Anterior cingulate cortex (tissue), 58 donors: ENCODE measurements at regions not wholly inside any gene's neighbourhood (a gene's known extent, or its start where the extent isn't known, plus 50 kb on each side); places are given as distances from the start of the nearest gene placed in this dataset.
"Not testable (repeated sequence)": the region's sequence is repeated elsewhere in the genome, so short reads cannot be mapped to it uniquely, and the experiment has no call there.

Experiments
- DNase-seq, 58 donors: peaks; one replicate each; lab custom pipeline; 2025; lab: John Stamatoyannopoulos, UW

DNA sequence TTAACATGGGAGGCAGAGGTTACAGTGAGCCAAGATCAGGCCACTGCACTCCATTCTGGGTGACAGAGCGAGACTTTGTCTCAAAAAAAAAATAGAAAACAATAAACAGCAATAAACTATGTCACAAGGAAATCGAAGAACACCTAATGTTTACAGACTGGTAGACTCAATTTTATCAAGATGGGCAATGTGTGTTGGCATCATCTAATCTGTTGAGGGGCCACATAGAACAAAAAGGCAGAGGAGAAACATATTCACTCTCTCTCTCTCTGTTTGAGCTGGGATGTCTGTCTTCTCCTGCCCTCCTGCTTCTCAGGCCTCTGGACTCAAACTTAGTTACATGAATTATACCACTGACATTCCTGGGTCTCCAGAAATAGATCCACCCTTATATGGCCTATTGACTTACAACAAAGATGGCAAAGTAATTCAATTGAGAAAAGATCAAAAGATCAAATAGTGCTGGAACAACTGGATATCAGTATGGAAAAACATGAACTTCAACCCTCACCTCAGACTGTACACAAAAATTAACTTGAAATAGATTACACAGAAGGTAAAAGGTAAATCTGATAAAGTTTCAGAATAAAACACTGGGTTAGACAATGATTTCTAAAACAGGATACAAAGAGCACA, 703.8 kb upstream of the CRIM1 start:
- DNase-seq, result no peak

DNA sequence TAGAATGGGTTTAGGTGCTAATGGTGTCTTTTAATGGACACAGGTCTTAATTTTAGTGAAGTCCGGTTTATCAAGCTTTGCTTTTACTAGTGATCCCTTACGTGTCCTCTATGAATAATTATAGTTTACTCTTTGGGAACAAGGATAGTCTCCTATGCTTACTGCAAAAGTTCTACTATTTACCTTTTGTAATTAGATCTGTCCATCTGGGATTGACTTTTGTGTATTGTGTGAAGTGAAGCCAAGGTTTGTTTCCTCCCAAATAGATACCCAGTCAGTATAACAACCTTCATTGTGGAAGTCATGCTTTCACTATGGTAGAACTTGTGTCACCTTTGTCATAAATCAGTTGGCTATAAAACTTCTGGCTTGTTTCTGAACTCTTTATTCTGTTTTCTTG, 740.9 kb upstream of the CRIM1 start:
- no peak for DNase-seq

DNA sequence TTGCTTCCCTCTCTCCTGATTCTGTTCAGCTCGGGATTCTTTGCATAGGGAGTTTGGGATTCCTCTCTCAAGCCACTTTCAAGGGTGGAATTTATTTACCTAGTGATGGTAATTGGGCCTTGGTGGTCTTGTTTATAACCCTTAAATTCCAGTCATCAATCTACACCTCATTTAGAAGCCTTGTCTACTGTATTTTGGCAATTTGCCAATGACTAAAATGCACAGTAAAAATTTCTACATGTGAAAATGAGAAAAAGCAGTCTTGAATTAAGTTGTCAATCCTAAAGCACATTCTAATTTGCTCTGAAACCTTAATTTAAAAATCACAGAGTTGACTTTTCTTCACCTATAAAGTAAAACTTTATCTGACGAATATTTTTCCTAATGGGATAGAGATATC, 749.2 kb upstream of the CRIM1 start:
- no peak for DNase-seq

DNA sequence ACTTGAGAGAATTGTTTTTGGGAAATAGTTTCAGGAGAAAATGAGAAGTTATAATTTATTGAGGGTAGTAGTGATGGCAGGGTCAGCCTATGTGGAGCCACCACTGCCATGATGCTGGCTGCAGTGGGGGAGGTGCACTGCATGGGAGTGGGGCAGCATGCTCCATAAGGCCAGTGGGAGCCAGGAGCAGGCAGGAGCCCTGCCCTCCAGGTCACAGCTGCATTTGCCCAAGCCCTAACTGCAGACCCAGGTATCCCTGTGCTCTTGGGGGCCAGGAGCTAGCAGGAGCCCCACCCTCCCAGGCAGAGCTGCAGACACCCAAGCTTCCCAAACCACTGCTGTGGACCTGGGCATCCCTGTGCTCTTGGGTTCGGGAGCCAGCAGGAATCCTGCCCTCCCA, 757.3 kb upstream of the CRIM1 start:
- no peak for DNase-seq

DNA sequence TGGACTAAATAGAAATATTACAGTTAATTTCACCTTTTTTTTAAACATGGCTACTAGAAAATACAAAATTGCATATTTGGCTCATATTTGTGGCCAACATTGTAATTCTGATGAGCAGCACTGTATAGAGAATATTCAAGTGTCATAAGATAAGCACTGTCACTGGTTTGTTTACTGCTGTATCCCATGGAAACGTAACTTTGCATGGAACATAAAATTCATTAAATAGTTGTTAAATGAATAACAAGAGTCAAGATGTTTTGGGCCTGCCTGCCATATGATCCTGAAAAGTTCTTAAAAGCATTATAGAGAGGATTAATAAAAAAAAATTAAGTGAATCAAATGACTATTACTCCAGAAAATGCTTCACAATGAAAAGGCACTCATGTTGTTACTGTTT, 763.7 kb upstream of the CRIM1 start:
- no peak for DNase-seq

DNA sequence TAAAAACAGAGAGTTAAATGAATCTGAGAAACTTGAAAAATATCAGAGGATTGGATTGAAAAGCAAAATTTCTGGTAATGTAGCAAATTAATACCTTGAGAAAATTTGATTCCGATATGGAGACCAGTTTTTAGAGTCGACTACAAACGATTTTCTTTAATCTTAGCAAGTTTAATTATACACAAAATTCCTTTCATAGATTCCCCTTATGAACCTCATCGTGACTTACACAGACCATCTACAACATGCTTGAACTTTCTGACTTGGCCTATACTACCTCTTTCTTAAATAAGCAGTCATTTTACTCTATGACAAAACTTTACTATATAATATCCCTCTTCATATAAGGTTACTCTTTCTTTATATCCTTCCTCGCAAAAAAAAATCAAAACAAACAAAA, 769.6 kb upstream of the CRIM1 start:
- no peak for DNase-seq

DNA sequence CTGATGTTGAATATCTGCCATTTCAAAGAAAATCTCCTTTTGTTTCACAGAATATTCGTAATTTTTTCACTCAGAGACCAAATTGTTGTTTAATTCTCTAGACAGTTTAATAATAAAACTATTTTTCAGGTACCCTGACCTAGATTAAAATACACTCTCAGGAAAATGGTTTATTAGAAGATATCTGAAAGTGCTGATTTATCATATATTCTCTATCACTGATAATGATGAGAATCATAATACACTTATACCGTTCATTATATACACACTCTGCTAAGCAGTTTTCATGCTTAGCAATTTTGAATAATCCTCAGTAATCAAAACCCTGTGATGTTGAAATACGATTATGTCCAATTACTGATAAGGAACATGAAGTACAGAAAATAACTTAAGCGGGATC, 772.9 kb upstream of the CRIM1 start:
- DNase-seq, result no peak

DNA sequence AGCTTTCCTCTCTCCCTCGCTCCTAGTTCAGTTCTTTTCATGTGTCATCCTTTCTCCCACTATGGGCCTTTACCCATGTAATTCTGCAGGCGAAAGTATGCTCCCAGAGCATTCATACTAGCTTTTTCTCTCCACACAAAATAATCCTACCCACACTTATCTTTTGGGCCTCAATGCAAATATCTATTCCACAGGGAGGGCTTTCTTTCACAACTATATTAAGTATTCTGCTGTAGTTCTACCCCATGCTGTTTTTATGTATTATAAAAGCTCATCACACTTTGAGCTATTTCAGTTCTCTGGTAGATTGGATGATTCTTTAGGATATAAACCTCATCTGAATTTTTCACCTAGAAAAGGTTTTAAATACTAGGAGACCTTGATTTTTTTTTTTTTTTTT, 774.6 kb upstream of the CRIM1 start:
- no peak for DNase-seq

DNA sequence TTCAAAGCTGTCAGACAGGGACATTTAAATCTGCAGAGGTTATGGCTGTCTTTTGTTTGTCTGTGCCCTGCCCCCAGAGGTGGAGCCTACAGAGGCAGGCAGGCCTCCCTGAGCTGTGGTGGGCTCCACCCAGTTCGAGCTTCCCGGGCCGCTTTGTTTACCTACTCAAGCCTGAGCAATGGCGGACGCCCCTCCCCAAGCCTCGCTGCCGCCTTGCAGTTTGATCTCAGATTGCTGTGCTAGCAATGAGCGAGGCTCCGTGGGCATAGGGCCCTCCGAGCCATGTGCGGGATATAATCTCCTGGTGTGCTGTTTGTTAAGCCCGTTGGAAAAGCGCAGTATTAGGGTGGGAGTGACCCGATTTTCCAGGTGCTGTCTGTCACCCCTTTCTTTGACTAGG, 787.0 kb upstream of the CRIM1 start:
- DNase-seq, result not testable (repeated sequence)

DNA sequence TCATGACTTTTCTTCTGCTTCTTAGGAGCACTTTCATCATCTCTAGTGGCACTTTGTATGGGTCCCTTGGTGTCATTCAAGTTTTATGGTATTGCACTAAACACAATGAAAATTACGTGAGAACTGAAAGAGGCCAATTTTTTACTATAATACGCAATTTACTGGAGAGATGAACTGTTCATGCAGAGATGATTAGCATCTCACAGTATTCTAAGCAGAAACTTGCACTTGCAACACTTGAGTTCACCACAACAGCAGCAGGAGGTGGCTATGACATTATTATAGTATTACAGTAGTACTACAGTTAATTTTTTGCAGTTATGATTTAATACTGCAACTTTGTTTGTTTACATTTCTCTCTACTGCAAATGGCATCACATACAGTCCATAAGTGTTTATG, 793.1 kb upstream of the CRIM1 start:
- no peak for DNase-seq

DNA sequence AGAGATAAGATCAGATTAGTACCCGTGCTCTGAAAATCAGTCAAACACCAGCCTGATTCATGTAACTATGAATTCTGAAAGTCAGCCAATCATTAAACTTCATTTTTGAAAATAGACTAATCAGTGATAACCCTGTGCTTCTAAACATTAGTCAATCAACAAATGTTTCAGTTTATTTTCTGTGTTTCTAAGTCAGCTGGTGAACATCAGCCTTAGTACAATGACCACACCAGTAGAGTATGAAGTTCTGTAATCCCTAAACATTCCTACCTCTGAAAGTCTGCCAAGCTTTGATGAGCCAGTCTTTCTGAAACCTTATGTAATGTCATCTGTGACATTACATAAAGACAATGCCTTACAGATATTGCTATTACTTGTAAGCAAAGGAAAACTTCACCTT, 807.4 kb upstream of the CRIM1 start:
- DNase-seq, result no peak

DNA sequence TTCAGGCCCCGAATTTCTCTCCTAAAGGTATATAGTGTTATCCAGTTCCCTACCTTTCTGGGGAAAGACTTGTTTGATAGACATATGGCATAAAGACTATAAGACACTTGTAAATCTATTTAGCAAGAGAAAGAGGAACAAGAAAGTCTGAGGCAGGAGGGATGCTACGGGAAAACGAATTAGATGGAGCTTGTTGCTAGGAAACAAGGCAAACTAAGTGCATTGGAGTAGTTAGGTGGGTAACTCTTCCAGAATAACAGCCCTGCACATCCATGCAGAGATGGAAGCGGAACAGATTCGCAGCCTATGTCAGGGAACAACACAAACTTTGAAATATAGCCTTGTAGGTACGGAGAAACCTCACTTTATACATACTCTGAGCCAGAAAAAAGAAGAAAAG, 810.3 kb upstream of the CRIM1 start:
- DNase-seq, result no peak

DNA sequence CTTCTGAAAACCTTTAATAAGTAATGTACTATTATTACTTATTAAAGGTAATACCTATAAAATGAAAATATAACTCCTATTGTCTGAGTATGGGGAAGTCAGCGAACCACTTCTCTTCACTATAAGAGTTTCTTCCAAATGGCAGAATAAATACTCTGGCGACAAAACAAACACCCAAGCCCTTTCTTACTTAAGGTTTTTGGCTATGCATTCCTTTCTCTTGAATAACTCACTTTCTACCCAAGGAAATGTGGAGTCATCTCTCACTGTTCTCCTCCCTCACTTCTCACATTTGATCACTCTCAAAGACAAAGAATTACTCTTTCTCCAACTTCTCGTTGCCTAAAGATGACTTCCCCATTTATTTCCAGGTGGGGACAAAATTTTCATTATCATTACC, 816.8 kb upstream of the CRIM1 start:
- no peak for DNase-seq

DNA sequence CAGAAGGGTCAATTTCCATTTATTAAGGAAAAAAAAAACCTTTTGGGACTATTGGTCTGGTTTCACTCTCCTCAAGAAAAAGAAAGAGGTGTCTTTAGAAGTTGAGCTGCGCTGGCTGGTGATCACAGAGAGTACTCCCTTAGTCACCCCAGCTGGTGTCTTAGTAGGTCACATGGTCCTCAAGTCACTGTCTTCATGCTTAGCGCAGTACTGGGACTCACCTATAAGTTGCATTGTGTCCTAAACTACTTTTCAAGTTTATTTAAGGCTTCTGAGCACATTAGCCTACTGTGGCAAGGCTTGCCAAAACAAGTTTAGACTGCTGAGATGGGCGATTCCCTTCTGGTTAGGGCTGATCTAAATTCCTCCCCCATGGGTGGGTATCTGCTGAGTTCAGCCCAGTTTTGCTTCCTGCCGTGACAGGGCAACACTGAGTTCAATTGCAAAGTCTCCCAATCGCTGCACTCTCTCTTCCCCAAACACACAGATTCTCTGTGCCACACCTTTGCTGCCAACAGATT, 824.9 kb upstream of the CRIM1 start:
- DNase-seq, result no peak

DNA sequence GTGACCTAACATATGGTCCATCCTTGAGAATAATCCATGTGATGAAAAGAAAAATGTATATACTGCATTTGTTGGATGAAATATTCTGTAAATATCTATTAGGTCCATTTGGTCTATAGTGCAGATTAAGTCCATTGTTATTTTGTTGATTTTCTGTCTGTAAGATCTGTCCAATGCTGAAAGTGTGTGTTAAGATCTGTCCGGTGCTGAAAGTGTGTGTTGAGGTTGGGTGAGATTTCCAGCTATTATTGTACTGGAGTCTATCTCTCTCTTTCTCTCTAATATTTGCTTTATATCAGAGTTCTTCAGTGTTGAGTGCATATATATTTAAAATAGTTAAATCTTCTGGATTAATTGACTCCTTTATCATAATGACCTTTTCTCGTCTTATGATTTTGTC, 828.8 kb upstream of the CRIM1 start:
- DNase-seq, result no peak

DNA sequence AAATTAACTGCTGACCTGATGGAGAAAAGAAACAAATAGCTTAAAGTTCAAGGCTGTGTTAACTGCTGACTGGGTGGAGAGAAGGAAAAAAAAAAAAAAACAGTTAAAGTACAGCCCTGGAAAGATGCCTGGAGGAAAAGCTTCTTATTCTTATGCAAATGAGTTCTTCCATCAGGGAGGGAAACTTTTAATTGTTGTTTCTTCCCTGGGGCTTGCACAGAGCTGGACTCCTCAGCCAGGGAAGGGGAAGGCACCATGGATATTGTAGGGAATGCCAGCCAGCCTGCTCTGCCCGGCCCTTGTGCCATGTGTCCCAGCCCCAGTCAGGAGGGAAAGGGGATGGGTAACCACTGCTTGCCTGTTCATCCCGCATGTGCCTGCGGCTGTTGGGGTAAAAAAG, 833.1 kb upstream of the CRIM1 start:
- DNase-seq, result no peak

DNA sequence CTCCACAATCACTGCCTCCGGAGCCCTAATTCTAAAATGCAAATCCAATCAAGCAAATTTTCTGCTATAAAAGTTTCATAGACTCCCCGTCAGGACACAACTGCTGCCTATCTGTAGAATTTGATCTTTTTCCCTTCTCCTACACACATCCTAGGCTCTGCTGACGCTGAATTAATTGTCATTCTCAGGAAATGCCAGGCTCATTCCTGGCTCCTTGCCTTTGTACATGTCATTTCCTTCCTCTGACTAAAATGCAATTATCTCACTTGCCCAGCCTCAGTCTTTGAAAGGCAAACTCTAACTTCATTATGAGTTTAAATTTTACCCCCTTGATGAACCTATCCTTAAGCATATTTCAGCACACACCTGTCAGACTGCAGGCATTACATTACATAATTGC, 844.9 kb upstream of the CRIM1 start:
- DNase-seq, result no peak

DNA sequence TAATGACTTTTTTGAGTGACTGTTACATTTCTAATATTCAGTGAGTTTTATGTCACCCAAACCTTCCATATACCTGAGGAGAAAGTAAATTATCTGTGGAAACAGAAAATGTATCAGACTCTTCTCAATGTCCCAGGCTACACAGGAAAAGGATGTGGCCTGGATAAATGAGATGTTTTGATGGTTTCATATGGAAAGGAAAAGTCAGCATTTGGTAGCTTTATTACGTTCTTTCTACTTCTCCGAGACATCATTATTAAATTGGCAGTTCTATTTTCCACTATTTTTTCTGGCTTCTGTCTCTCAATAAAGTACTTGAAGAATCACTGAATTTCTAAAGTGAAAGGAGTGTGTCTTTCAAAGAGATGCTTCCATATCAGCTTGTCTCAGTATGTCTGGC, 847.0 kb upstream of the CRIM1 start:
- no peak for DNase-seq

DNA sequence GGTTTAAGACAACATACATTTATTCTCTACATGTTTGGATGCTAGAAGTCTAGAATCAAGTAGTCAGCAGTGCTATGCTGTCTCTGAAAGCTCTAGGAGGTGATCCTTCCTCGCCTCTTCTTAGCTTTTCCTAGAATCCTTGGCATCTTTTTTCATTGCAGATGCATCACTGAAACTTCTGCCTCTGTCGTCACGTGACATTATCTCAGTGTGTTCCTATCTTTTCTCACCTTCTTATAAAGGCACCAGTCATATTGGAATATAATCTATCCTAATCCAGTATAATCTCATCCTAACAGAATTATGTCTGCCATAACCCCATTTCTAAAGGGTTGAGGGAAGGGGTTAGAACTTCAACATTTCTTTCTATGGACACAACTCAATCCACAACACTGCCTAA, 851.2 kb upstream of the CRIM1 start:
- no peak for DNase-seq

DNA sequence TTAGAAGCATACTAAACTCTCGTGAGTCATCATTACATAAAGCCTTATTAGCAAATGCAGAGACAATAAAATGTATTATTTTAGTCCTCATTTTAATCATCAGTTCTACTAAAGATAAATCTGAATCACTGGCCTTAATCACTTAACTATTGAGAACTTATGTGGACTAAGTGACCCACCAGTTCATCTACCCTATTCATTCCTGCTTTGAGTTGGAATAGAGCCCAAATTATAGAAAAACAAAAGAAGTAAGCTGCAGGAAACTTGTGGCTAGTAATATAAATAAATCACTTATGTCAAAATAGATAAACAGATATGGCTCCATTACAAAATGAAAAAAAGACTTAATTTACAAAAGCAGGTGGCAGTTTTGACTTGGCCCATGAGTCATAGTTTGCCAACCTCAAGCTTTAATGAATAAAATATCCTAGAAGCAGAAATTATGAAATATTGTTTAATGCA, 851.8 kb upstream of the CRIM1 start:
- no peak for DNase-seq

DNA sequence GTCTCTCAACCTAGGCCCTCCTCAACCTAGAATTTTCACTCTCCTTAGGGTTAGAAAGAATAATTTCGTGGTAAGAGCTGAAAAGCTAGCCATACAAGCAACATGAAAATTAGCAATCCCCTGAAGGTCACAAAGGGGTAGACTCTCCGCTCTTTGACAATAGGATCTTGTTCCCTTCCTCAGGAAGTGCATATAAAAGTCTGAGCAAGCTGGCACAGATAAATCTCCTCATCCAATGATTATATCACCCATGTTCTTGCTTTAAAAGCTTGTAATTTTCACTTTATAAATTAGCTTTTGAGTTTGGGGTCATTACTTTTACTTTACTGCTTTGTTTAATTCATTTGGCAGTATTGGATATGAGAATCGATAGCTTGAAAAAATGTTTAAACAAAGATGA, 852.3 kb upstream of the CRIM1 start:
- no peak for DNase-seq

DNA sequence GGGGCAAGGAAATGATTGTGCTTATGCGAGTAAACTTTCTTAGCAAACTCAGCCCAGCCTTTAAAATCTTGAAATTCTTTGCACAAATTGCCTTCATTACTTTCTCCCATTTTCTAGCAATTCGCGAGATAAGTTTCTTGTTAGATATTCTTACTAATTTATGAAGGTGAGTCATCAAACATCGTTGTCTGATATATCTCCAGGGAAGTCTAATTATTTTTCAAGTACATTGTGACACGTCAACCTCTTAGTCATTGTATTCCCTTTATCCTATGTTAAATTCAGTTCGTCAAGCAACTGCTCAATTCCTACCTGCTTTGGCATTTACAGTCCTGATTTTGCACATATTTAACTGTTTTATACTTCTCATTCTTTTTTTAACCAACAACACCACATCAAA, 854.5 kb upstream of the CRIM1 start:
- no peak for DNase-seq

DNA sequence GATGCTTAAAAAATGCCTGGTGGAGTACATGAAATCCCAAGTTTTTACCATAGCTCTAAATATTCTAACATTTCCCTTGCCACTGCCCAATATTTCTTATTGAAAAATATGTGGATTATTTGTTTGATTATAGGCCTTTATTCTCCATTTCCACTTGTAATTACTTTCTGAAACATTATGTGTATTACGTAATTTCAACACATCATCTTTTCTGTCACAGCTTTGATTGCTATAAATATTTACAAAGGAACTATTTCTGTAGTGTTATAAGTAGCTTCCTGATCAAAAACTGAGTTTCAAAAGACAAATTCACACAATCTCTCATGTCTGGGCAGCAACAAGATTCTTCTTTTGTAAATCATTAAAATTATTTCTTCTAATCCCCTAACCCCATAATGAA, 859.6 kb upstream of the CRIM1 start:
- DNase-seq, result no peak
